GM19025 (cell line): ENCODE measurements at regions not wholly inside any gene's neighbourhood (a gene's known extent, or its start where the extent isn't known, plus 50 kb on each side); places are given as distances from the start of the nearest gene placed in this dataset.
"Not testable (repeated sequence)": the region's sequence is repeated elsewhere in the genome, so short reads cannot be mapped to it uniquely, and the experiment has no call there.

Experiments used
- ATAC-seq: cut with Tn5 transposase; IDR thresholded peaks from one replicate; pipeline ENCODE4 v1.9.1; 2021; ENCODE audit warnings: mild to moderate bottlenecking, low read depth, moderate library complexity; ENCODE audit not compliant: unreplicated experiment

DNA sequence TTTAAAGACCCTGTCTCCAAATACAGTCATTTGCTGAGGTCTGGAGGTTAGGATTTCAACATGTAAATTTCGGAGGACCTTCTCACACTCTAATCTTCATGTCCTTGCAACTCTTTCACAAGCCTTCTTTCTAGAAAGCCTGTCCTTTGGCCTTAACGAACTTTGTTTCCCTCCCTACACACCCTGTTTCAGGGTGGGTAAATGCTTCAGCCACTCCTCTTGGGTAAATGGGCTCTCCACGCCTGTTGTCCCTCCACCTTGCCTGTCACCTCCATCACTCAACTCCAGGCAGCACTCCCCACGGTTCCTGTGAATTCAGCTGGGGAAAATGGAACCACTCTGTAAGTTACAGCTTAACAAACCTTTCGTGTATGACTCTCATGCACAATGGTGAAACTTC lies 84.0 kb upstream of the COG2 start:
- no peak for ATAC-seq

- ATAC-seq: no peak
Observed at GRCh38 chr1:230556453-230556852, 85.8 kb upstream of the COG2 start.

DNA sequence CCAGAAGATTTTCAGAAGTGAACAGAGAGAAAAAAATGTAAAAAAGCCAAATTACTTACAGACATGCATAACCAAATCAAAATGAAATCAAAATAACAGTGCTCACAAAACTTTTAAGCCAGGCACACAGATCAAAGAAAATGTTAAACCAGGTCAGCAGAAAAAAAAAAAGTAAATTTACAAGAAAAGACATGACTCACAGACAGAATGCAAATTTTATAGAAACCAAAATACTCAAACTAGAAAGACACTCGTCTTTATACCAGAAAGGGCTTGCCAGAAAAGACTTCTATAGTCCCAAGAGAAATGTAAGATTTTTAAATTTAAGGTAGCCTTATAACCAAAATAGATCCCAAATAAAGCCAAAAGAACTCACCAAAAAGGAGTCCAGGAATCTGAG lies 86.5 kb upstream of the COG2 start:
- no peak for ATAC-seq

GRCh38 chr1:230552880-230553279 lies 89.4 kb upstream of the COG2 start:
- no peak for ATAC-seq

- not testable (repeated sequence) for ATAC-seq
Observed at GRCh38 chr1:230550945-230551344, 91.3 kb upstream of the COG2 start.

DNA sequence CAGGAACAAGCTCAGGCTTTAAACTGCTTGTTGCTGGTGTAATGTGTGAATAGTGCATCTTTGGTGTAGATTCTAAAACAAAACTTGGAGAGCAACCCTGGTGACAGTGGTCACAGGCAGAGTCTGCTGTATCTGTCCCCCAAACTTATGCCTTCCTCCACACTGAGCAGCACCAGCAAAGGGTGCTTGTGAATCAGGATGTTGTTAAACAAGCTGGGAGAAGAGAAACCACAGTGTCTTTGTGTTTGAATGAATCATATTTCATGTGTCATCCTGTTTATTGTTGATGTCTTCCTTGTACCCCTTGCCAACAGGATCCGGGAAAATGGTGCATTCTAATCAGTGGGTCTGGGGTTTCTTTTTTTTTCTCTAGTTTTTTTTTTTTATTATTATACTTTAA lies 91.9 kb upstream of the COG2 start:
- no peak for ATAC-seq

DNA sequence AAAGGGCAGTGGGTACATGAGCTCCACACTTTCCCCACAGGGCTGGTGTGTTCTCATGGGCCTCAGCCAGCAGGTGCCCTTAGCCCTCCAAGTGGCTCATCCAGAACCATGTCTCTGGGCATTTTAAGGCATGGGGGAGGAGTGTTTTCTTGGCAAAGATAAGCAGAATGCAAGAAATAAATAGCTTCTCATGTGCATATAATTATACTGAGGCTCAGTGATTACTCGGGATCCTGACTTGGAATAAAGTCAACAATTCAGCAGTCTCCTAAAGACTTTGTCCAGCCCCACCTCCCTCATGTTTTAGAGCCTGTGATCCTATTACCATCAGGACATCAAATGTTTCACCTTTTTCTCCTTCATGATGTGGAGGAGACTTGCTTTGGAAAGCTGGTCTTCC lies 92.7 kb upstream of the COG2 start:
- ATAC-seq: no peak

GRCh38 chr1:230548997-230549396 lies 93.3 kb upstream of the COG2 start:
- ATAC-seq: no peak

GRCh38 chr1:230548357-230548756 lies 93.9 kb upstream of the COG2 start:
- ATAC-seq: no peak

DNA sequence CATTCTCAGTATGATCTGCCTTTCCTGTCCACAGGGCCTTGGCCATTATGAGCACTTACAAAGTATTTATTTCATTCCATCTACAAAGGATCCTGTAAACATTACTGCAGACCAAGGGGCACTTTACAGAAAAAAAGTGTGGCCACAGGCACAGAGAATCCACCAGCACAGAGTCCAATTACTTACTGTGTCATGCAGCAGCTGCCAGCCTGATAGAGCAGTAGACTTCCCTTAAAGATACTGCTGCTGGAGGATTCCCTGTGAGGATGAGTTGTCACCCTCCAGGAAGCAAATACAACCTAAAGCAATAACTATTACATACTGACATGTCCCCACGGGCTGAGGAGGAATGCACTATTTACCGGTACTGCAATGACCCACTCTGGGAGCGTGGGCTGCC lies 97.1 kb upstream of the COG2 start:
- no peak for ATAC-seq

- ATAC-seq: no peak
Observed at GRCh38 chr1:230544758-230545157, 97.5 kb upstream of the COG2 start.

DNA sequence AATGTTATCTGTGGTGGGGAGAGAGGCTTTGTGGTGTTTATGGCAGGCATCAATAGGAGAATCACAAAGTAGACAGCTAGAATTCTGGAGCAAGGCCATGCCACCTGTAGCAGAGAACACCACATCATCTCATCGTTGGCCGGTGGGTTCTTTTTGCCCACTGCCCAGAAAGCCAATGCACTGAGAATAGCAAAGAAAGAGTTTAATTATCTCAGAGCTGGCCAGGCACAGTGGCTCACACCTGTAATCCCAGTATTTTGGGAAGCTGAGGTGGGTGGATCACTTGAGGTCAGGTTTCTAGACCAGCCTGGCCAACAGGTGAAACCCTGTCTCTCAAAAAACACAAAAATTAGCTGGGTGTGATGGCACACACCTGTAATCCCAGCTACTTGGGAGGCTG lies 99.2 kb upstream of the COG2 start:
- ATAC-seq: no peak

DNA sequence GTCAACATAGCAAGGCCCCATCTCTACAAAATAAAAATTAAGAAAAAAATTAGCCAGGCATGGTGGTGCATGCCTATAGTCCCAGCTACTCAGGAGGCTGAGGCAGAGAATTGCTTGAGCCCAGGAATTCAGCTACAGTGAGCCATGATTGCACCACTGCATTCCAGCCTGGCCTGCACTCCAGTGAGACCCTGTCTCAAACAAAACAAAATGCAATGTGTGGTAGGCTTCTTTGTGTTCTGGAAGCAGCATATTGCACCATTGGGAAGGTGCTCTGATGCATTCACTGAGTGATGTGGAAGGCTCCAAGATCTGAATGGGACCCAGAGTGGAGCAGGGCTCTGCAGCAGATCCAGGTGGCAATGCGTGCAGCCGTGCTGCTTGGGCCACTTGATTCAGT lies 99.6 kb upstream of the COG2 start:
- ATAC-seq: no peak

DNA sequence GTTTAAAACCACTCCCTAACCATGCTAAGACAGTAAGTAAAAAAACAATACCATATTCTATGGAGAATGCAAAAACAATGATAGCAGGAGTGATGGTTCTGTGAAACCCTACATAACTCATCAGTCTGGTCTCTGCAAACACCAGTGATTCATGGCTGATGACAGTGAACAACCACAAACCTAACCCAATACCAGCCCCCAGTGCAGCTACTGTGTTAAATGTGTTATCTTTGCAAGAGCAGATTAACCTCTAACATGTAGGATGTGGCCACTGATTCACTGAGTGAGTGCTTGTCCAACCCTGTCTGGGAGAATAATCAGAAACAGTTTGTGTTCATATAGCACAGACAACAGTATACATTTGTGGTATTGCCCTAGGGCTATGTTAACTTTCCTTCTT lies 100.2 kb upstream of the COG2 start:
- no peak for ATAC-seq

GRCh38 chr1:230541306-230541705 lies 101.0 kb upstream of the COG2 start:
- no peak for ATAC-seq

- no peak for ATAC-seq
Observed at GRCh38 chr1:230540421-230541155, 101.7 kb upstream of the COG2 start.

- ATAC-seq: no peak
Observed at GRCh38 chr1:230537456-230537855, 104.8 kb upstream of the COG2 start.

DNA sequence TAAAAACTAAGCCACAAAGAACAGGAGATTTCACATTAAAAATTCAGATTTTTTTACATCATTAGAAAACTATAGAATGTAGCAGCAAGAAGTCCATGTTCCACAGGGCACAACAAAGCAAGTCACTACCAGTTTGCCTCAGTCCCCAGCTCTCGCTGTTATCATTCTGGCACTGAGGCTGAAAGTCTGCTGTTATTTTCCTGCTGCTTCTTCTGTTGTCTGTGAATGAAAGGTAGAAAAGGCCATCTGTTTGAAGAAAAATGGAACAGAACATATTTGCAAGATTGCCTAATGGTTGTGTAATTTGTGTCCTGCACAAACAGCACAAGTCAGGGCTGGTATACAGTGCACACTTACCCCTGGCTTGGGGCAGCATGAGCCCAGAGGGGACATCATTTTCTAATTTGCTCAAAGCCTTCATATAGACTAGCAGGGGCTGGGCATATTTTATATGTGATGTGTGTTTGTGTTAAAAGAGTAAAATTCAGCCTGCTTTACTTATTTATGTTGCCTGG lies 105.6 kb upstream of the COG2 start:
- ATAC-seq: no peak

- ATAC-seq: no peak
Observed at GRCh38 chr1:230534224-230534623, 108.1 kb upstream of the COG2 start.

DNA sequence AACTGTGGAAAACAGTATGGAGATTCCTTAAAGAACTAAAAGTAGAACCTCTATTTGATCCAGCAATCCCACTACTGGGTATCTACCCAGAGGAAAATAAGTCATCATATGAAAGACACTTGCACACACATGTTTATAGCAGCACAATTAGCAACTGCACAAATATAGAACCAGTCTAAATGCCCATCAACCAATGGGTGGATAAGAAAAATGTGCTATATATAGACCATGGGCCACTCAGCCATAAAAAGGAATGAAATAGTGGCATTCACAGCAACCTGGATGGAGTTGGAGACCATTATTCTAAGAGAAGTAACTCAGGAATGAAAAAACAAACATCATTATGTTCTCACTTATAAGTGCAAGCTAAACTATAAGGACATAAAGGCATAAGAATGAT lies 105.0 kb upstream of the PGBD5 start:
- ATAC-seq: no peak

- ATAC-seq: no peak
Observed at GRCh38 chr1:230519246-230519645, 93.1 kb upstream of the PGBD5 start.

- no peak for ATAC-seq
Observed at GRCh38 chr1:230518511-230518910, 92.4 kb upstream of the PGBD5 start.

DNA sequence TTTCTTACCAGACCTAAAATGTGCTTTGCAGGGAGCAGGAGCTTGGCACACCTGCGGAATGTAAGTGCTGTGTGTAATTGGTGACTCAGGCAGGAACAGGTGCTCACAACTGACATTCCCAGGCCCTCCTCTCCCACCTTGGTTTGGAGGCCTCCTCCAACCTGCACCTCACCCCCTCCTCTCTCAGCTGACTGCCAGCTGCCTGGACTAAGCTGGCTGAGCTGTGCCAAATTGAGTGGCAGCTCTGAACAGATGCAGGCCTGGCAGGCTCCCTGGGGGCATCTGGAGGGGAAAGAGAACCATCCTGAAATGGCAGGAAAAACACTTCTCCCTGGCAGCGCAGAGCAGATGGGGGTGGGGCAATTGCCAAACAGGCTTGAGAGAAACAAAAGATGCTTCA lies 91.7 kb upstream of the PGBD5 start:
- no peak for ATAC-seq
